Hematopoietic multipotent progenitor cell treated with erythropoietin and hydrocortisone succinate and interleukin-3 and kit ligand, for 6 days (in vitro differentiated cells): ENCODE measurements at regions not wholly inside any gene's neighbourhood (a gene's known extent, or its start where the extent isn't known, plus 50 kb on each side); places are given as distances from the start of the nearest gene placed in this dataset.
"Not testable (repeated sequence)": the region's sequence is repeated elsewhere in the genome, so short reads cannot be mapped to it uniquely, and the experiment has no call there.

Experiments used
- DNase-seq: peaks from one replicate; pipeline ENCODE4 v3.0.0-alpha.2; 2015

- DNase-seq: no peak
These were observed 116.6 kb upstream of the CACUL1 start for GRCh38 chr10:118871244-118871865.

GRCh38 chr10:118873091-118873737 lies 118.4 kb upstream of the CACUL1 start:
- no peak for DNase-seq

GRCh38 chr10:118873738-118874105 lies 119.0 kb upstream of the CACUL1 start:
- DNase-seq: no peak

- no peak for DNase-seq
These were observed 119.4 kb upstream of the CACUL1 start for GRCh38 chr10:118874171-118874570.

GRCh38 chr10:118875087-118875486 lies 120.3 kb upstream of the CACUL1 start:
- no peak for DNase-seq

- peak; percentile 69 for DNase-seq
These were observed 128.0 kb upstream of the CACUL1 start for GRCh38 chr10:118882741-118883140.

- DNase-seq: no peak
These were observed 137.3 kb upstream of the NANOS1 start for GRCh38 chr10:118892255-118892654.

- DNase-seq: not testable (repeated sequence)
These were observed 134.6 kb upstream of the NANOS1 start for GRCh38 chr10:118894891-118895290.

GRCh38 chr10:118900617-118901016 lies 128.9 kb upstream of the NANOS1 start:
- DNase-seq: no peak

GRCh38 chr10:118901380-118901779 lies 128.1 kb upstream of the NANOS1 start:
- no peak for DNase-seq

- no peak for DNase-seq
These were observed 127.6 kb upstream of the NANOS1 start for GRCh38 chr10:118901906-118902305.

- not testable (repeated sequence) for DNase-seq
These were observed 126.9 kb upstream of the NANOS1 start for GRCh38 chr10:118902656-118903055.

- DNase-seq: no peak
These were observed 126.3 kb upstream of the NANOS1 start for GRCh38 chr10:118903251-118903650.

GRCh38 chr10:118903691-118904090 lies 125.8 kb upstream of the NANOS1 start:
- no peak for DNase-seq

- no peak for DNase-seq
These were observed 125.2 kb upstream of the NANOS1 start for GRCh38 chr10:118904286-118904685.

- DNase-seq: no peak
These were observed 122.5 kb upstream of the NANOS1 start for GRCh38 chr10:118907051-118907450.

GRCh38 chr10:118908557-118909256 lies 120.8 kb upstream of the NANOS1 start:
- DNase-seq: peak; percentile 3

- no peak for DNase-seq
These were observed 118.8 kb upstream of the NANOS1 start for GRCh38 chr10:118910702-118911101.

- DNase-seq: no peak
These were observed 118.2 kb upstream of the NANOS1 start for GRCh38 chr10:118911363-118911762.

- DNase-seq: no peak
These were observed 116.4 kb upstream of the NANOS1 start for GRCh38 chr10:118912961-118913600.

- DNase-seq: no peak
These were observed 115.7 kb upstream of the NANOS1 start for GRCh38 chr10:118913825-118914224.

GRCh38 chr10:118914629-118915028 lies 114.9 kb upstream of the NANOS1 start:
- DNase-seq: no peak

- DNase-seq: no peak
These were observed 114.4 kb upstream of the NANOS1 start for GRCh38 chr10:118915161-118915560.

- DNase-seq: no peak
These were observed 112.7 kb upstream of the NANOS1 start for GRCh38 chr10:118916777-118917176.
